ENCODE measurements at regions not wholly inside any gene's neighbourhood (a gene's known extent, or its start where the extent isn't known, plus 50 kb on each side); places are given as distances from the start of the nearest gene placed in this dataset.

DNA sequence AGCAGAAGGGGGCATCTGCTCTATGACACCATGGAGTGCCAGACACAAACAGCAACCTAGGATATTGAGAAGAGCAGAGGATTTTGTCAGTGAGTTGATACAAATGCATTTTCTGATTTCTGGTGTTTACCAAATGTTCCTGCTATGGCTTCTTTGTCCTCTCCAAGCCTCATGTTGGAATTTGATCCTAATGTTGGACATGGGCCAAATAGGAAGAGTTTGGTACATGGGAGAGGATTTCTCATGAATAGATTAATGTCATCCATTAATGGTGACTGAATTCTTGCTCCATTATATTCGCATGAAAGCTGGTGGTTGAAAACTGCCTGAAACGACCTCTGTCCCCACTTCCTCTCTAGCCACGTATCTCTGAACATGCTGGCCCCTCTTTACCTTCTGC, 1002.2 kb upstream of the FLRT2 start:
- no peak for DNase-seq

DNA sequence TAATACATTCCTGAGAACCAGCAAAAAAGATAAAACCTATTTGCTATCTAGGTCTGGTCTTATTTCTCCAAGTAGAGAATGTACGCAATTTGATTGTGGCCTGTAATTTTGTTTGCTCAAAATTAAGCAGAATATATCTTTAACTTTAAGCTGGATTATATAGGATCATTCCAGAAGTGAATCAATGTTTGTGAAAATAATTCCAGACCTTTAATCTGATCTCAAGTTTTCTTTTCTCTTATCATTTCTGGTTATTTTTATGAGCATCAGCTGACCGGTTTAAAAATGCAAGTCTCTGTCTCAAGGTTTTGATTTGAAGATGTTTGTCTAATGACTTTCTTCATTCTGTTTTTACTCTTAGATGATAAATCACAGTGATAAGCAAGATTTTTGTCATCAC, 997.9 kb upstream of the FLRT2 start:
- no peak for DNase-seq

DNA sequence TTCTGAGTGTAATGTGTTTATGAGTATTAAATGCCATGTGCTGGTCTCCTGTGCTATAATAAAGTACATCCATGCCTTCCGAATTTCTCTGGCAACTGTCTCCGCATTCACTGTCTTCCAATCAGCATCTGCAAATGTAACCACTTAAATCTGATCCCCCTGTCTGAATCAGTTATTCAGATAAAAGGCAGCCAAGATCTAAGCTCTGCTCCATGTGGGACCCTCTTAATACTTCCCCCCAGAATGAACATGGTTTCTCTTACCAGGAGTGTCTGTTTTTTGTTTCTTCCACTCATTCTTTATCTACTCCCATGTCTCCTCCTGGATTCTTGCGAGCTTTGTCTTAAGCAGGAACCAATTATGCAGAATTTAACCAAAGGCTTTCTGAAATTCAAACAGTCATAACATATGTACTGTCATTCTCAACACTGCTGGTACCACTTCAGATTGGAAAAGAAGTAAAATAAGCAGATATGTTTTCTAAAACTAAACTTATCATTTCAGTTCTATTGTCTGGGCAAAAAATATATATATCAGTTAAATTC, 996.7 kb upstream of the FLRT2 start:
- no peak for DNase-seq

DNA sequence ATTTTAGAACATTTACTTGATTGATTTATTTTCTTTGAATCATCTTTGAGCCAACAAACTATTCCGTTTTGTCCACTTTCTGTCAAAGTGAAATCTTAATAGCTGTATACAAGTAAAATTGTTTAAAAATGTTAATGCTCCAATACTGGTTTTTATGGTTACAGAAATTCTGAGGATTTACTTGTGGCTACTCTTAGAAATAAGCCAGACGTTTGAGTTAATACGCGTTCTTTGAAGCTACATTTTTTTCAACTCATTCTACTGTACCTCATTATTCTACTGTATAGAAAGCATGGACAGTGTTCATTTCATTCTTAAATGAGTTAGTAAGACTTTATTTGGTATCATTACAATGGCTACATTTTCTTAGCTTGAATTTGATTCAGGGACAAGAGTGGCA, 996.2 kb upstream of the FLRT2 start:
- no peak for DNase-seq

DNA sequence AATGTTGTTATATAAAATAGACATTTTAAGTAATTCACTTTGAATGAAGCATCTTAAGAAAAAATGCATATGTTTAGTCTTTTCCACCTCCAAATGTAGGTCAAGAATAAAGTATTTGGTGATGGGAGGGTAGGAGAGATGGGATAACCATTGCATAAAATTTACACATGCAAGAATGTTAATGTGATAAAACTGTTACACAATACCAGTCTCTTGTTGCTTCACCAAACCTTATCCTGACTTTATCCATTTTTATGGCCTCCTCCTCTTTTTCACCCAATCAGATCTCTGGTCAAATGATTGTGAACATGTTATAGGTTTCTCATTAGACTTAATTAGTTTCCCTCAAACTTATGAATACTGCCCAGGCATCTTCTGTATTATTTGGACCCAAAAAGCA, 994.5 kb upstream of the FLRT2 start:
- DNase-seq, result no peak

DNA sequence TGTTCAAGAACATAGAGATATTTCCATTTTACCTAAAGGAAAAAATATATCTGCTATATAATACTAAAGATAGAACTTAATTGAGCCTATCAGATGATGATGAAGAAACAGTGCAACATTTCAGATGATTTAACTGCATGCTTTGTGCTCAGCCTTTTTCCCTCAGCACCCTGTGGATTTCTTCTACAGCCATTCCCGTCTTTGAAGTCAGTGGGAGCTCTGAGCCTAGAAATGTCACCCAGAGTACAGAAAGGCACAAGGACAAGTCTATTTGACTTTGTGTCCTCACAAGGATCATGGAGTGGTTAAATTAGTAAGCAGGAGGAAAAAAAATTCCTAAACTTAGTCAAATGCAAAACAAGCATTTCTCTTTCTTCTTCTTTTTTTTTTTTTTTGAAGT, 994.0 kb upstream of the FLRT2 start:
- no peak for DNase-seq

DNA sequence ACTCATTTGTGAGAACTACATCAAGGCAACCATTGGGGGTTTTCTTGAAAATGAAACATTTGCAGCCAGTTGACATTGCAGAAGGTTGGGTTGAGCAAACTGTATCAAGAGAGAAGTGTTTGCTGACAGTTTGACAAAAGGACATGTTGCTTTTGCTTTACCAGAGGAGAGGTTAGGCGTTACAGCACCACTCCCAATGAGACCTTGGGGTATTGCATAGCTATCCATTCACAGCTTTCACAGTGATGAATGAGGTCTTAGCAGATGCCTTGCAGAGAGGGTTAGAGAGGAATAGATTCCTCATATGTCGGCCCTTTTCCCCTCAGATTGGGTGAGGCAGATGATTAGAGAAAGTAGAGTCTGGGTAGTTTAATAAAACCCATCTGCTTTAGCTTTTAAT, 988.9 kb upstream of the FLRT2 start:
- no peak for DNase-seq

DNA sequence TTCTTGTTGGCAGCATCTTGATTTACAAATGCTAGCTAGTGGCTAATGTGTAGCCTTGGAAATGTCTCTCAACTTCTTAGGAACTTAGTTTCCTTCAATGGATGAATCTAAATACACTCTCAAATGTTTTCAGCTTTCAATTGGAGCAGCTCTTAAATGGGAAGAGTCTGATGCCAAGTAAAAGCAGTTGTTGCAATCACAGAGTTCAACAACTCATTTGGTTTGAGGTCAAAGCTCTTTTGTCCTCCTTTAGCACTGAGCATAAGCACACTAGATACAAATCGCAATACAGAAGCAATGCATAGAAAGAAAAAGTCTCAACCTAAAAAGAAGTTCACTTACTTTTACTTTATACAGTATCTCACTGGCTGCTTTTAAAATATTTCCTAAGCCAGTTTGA, 986.1 kb upstream of the FLRT2 start:
- DNase-seq, result no peak

DNA sequence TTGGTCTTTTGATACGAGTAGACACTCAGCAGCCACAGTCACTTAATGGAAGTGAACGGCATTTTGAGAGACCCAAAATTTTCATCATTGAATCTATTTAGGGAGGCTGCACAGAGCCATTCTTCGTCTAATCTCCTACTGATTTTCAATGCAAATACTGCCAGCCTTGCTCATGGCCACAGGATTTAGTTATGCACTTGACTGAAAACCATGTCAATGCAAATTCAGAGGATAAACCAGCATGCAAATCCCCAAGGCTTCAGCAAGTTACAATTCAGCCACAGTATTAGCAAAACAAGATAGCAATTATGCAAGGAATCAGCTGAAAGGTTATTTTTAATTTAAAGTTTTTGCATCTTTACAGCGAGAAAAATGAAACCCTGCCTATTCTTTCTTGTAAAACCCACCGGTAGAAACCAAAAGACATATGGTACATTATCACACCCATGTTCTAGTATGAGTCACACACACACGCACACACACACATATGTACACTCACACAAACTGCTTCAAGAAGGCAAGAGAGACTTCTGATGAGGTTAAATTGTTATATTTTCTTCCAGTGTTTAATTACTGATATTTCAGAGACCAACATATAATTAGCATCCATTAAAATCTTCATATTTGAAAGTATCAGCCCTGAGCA, 985.3 kb upstream of the FLRT2 start:
- no peak for DNase-seq

DNA sequence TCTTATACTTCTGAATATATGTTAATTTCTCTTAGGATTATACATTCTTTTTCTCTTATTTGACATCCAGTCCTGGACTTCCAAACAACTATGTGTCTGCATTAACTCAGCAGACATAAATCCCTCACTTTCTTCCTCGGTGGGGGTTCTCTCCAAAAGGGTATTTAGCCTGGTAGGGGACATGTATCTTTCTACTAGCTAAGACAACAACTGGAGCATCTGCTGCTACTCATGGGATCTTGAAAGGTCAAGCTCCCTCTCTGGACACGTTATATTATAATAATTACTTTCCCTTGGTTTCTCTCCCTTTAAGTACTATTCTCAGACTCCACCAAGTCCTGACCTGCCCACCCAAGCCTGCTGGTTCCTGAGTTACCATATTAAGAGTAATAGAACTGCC, 983.7 kb upstream of the FLRT2 start:
- no peak for DNase-seq

DNA sequence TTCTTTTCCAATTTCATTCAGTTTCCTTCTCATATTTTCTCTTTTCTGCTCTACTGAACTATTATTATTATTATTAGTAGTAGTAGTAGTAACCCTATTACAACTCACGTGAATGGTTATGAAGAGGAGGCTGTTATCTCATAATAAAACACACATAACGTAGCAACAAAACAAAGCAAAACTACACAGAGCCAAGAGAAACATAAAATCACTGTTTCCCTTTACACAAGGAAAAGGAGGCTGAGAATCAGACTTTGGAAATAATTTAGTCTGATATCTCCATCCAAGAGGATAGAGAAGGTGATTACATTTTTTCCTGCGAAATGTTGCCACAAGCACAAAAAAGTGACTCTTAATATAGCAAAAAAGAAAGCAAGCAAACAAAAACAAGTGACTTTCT, 975.8 kb upstream of the FLRT2 start:
- DNase-seq, result no peak

DNA sequence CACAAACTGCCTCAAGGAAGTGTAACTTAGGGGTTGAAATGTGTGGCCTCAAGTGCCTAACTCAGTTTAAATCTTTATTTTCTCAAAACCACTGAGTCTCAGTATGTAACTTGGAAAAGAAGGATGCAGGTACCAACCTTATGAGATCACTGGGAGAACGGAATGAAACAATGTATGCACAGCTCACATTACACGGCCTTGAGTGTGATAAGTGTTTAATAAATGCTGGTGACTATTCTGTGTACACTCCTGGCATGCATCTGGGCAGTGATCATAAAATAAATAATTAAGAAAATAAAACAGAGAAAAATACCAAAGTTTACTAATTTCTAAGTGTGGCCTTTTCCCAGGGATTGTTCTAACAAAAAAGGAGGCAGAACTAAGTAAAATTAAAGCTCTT, 974.5 kb upstream of the FLRT2 start:
- DNase-seq, result no peak

DNA sequence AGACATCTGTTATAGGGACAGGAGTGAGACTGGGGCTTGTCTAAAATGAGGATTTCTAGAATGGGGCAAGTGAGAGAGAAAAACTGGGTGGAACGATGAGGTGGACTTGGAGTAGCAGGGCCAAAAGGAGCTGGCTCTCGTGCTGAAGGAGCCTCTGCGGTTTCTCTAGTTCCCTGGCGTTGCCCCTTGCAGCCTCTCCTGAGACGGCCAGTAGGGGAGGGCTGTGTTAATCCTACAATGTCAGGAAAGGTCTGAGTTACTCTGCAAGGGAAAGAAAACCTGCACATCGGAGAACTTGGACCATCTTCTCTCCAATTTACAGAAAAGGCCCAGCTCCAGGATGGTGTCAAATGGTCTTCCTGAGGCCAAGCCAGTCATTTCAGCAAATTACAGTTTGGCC, 963.8 kb upstream of the FLRT2 start:
- DNase-seq, result no peak

DNA sequence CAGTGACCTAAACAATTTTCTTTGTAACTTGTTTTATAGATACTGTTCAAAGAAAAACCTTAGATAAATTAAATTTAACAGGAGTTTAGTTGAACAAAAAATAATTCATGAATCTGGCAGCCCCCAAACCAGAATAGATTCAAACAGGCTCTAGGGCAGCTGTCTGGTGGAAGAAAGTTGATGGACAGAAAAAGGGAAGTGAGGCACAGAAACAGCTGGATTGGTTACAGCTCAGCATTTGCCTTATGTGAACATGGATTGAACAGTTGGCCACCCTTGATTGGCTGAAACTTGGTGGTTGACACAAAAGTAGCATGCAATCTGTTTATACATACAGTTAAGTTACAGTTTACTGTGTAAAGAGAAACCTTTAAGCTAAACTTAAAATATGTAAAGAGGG, 954.3 kb upstream of the FLRT2 start:
- DNase-seq, result no peak

DNA sequence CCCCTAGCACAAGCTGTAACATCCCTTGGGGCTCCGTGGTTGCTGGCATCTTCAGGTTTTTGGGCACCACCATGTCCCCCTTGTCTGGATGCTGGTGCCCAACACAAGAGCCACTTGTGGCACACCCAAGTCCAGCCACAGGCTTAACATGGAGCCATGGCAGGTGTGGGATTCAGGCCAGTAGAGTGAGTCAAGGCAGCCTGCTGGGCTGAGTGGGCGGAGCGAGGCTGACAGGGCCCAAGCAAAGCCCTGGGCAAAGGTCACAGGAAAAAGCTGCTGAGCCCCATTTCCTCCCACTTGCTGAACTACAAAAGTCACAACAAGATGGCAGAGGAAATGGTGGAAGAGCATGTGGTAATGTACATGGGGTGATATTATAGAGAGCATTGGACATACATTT, 950.7 kb upstream of the FLRT2 start:
- DNase-seq, result no peak

DNA sequence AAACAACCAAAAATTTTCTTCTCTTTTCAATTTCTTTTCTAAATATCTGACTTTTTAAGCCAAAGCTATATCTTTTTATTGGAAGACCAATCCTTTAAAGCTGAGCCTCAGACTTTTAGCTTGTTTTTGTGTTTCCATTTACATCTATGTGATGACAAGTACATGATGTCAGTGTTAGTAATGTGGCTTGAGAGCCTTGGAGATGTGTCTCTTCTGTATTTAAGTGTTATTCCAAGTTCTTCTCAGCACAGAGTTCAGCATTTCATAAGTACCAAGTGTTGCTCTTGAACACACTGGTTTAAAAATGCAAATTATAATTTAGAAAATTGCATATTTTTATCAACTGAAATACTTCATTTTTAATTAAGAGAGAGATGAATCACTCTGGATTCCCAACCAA, 948.9 kb upstream of the FLRT2 start:
- DNase-seq, result no peak

DNA sequence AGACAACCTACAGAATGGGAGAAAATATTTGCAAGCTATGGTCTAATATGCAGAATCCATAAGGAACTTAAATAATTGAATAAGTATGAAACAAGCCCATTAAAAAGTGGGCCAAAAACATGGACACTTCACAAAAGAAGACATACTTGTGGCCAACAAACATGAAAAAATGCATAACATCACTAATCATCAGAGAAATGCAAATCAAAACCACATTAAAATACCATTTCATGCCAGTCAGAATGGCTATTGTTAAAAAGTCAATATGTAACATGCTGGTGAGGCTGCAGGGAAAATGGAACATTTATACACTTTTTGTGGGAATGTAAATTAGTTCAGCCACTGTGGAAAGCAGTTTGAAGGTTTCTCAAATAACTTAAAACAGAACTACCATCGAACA, 945.4 kb upstream of the FLRT2 start:
- no peak for DNase-seq

DNA sequence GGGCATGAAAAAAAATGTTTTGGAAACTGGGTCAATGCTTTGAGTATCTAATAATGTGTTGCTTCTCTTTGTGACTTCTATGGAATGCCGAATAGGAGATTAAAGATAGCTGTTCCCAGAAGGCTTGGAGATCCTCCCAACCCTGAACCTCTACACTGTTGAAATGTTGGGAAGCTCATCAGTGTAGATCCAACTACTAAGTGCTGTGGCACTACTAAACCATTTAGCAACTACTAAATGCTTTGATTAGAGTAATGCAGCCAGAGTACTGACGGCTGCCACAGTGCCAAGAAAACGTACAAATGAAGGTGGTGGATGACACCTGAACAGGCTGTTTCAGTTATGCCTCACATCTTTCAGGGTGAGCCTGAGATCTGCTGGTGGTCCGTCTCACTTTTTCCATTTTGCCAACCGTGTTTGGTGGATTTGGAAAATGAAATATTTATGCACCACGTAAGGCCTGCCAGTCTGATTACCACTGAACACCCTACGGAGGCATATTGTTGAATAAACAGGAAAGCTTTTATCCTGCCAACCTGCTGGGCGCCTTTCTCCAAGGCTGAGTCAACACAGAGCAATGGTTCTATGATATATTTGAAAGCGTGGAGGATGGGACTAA, 938.0 kb upstream of the FLRT2 start:
- DNase-seq, result peak; percentile 53

DNA sequence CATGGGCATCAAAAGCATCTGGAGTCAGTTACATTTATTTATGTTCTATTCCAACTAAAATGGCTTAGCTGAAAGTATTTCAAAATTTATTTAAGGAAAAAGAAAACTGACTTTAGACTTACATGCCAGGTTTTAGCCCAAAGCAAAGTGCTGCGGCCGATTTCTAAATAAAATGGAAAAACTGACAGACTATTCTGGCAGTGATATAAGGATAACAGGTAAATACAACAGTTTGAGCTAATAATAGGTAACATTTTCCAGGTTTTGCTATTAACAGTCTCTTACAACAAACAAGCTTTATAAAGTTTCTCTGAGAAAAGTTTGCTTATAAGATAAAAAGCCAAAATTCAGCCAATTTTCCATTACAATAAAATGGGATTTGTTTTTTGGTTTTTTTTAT, 937.2 kb upstream of the FLRT2 start:
- DNase-seq, result no peak

DNA sequence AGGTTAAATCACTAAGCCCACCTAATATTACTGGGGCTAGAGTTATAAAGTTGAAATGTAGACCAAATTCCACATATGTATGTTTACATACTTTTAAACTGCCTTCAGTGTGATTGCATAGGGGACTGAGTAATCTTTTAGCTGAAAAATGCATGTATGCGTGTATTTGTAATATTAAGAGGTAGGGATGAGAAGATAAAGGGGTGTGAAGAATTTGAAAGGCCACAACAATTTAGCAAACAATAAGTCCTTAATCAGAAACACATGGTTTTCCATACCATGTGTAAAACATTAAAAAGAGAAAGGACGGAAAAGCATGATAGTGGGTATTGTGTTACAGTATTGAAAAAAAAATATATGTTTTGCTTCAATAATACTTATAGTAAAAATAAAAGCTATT, 919.9 kb upstream of the FLRT2 start:
- no peak for DNase-seq

DNA sequence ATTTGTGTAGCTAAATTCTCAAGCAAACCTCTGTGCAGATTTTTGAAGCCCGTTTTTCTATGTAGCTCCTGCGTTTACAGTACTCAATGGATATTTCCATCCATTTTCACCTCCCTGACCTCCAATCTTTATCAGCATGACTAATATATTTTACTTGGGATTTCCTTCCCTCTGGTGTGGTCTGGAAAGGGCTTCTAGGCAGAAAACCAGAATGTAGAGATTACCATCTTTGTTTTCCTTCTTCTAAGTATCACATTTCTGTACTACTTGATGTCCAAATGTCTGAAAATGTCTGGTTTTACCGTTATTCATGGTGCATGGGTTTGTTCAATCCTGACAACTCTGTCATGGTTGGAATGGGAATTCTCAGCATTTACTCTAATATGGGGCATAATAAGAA, 907.6 kb upstream of the FLRT2 start:
- DNase-seq, result no peak

DNA sequence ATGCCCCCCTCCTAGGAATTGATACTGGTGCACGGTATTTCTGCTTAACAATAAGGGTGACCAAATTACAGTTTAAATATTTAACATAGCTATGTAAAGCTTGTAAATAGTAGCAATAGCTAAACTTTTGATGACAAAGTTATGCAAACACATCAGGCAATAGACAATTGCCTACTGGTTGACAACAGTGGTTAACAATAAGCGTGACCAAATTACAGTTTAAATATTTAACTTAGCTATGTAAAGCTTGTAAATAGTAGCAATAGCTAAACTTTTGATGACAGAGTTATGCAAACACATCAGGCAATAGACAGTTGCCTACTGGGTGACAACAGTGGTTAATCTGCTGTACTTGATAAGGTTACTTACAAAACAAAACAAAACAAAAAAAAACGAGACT, 886.5 kb upstream of the FLRT2 start:
- DNase-seq, result no peak

DNA sequence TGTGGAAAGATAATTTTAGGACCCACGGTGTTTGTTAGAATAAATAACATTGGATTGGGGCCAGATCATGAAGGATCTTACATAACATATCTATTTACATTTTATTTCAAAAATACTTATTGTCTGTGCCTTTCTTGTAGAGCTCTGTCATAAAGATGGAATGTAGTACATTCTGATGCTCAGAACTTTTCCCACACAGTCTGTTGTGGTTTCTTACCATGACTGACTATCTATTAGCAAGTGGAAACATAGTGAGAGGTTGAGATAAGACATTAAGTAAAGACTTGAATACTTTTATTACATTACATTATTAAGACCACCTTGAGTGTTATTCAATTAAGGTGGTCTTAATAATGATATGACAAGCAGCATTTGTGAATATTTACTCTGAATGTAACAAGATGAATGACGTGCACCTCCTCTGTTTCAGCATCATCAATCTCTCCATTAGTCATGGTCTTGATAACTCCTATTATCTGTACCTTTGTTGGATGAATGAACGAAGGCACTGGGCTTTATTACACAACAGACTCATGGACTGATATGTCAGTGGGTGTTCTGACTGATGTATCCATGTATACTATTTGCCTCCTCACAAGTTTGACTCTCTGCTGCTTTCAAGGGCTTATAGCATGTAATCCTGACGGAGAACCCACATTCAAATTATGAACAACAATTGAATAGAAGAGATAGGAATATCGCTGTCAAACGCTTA, 883.0 kb upstream of the FLRT2 start:
- no peak for DNase-seq

DNA sequence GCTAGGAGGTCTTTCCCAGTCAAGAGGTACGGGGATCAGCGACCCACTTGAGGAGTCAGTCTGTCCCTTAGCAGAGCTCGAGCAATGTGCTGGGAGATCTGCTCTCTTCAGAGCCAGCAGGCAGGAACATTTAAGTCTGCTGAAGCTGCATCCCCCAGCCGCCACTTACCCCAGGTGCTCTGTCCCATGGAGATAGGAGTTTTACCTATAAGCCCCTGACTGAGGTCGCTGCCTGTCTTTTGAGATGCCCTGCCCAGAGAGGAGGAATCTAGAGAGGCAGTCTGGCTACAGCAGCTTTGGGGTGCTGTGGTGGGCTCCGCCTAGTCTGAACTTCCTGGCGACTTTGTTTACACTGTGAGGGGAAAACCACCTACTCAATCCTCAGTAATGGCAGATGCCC, 874.9 kb upstream of the FLRT2 start:
- DNase-seq, result no peak

DNA sequence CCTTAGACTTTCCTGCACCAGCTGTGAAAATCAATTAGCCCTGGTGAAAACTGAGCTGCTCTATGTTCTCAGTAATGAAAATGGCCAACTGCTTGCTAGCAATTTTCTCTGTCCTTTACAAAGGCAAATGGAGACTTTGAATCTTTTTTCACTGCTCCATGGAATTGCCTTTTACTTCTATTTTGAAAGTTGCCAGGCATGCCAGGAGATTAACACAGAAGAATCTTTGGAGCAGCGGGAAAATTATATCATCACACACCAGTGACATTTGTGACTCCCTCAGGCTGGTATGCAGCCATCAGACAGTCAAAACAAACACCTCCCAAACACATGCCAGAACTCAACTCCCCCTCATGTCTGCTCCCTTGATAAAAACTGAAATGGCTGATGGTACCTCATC, 872.0 kb upstream of the FLRT2 start:
- no peak for DNase-seq

All from NCI-H1436 (cell line).